Peyer's patch (tissue), 4 donors: ENCODE measurements at regions not wholly inside any gene's neighbourhood (a gene's known extent, or its start where the extent isn't known, plus 50 kb on each side); places are given as distances from the start of the nearest gene placed in this dataset.

ENCODE experiments used
- CTCF ChIP-seq, 6 experiments: fragments of 450-650 bp in 4 of 6; fragments of 200-600 bp in 2 of 6; sonication (generic) in 1 of 6; IDR thresholded peaks; one replicate each; pipeline ENCODE4 v1.5.1; 2017 to 2019; ENCODE audit warnings: antibody characterized with exemption in 6 of 6, mild to moderate bottlenecking in 3 of 6, moderate library complexity in 1 of 6
- POLR2A ChIP-seq, 2 donors: fragments of 450-650 bp; IDR thresholded peaks; one replicate each; pipeline ENCODE4 v1.5.1; 2017; ENCODE audit warnings: antibody characterized with exemption in 2 of 2, mild to moderate bottlenecking in 2 of 2, moderate library complexity in 2 of 2

GRCh38 chr5:101948615-101949014, 347.5 kb downstream of the SLCO4C1 start:
- TF ChIP-seq POLR2A (IDR thresholded peaks at IDR 0.05), result no peak
- TF ChIP-seq CTCF (IDR thresholded peaks at IDR 0.05), result no peak
